ENCODE measurements at regions not wholly inside any gene's neighbourhood (a gene's known extent, or its start where the extent isn't known, plus 50 kb on each side); places are given as distances from the start of the nearest gene placed in this dataset.

DNA sequence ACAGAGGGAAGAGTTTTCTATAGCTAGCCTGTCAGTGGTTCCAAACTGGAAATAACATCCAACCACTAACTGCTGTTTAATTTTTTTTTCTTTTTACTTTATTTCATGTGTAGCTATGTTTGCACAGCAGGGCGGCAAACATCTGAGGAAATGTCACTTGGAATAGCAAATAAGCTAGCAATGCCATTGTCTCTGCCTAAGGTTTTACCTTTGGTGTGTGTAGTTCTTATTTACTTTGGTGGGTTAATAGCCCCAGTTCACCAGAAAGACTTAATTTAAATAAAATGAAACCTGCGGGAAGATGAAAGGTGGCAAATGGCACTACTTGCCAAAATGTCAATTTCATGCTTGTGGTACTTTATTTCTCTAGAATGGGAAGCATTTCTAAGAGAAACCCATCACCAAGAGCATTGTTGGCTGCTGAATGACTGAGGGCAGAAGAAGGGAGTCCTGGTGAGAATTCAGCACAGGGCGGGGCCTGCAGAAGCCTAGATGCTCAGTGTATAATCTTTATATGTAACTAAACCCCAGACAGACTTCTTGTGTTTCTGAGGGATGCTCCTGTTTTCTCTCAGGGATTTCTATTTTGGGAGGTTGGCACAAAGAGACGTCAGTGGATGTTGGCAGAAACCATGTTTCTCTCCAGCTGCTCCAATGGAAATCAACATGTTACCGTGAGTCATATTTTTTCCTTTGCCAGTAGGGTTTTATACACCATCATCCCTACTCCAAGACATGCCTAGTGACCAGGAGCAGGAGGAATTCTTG lies 300.4 kb upstream of the NT5C1B start:
- peak; percentile 33 for DNase-seq (ENCODE audit: low spot score)

GRCh38 chr2:18885457-18885856 lies 296.1 kb upstream of the NT5C1B start:
- DNase-seq (ENCODE audit: low spot score), result no peak

- DNase-seq (ENCODE audit: low spot score), result no peak
Measured at GRCh38 chr2:18883616-18884456, 294.5 kb upstream of the NT5C1B start.

- no peak for DNase-seq (ENCODE audit: low spot score)
Measured at GRCh38 chr2:18871430-18871829, 282.1 kb upstream of the NT5C1B start.

DNA sequence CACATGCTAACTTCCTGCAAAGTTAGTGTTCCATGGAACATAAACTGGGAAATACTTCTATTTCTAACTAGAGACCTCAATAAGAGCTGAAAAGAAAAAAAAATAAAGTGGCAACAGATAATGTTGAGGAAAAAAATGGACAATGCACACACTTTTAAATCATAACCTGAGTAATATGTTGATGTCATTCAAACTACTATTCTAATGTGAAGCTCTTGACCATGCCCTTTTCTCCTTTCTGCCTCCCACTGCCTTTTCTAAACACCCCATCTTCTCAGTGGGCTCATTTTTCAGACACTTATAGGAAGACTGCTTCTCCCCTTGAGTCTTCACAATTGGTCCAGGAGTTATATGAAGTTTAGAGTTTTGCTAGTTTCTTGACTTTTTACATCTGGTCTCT lies 280.9 kb upstream of the NT5C1B start:
- no peak for DNase-seq (ENCODE audit: low spot score)

GRCh38 chr2:18861951-18862350 lies 272.6 kb upstream of the NT5C1B start:
- DNase-seq (ENCODE audit: low spot score), result no peak

DNA sequence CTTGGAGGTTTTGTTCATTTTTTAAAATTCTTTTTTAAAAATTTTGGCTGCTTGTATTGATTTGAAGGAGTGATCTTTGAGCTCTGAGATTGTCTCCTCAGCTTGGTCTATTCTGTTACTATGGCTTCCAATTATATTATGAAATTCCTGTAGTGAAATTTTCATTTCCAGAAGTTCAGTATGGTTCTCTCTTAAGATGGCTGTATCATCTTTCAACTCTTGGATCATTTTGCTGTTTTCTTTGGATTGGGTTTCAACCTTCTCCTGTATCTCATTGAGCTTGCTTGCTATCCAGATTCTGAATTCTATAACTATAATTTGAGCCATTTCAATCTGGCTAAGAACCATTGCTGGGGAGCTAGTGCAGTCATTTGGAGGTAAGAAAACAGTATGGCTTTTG lies 270.8 kb upstream of the NT5C1B start:
- no peak for DNase-seq (ENCODE audit: low spot score)

GRCh38 chr2:18856765-18857164 lies 267.4 kb upstream of the NT5C1B start:
- DNase-seq (ENCODE audit: low spot score), result no peak

DNA sequence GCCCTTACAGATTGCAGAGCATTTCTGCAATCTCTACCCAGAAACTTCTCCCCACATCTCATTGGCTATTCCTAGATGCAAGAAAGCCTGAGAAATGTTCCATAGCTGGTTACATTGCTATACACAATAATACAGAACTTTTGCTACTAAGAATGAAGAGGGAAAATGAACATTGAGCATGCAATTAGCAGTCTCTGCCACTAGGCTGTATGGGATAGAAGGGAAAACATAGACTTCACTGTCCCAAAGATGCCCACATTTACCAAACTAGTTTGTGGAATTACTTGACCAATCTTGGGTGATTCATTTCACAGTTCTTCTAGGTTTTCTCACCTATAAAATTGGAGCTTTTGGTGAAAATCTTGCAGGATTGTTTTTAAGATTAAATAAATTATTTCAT lies 265.7 kb upstream of the NT5C1B start:
- peak; percentile 7 for DNase-seq (ENCODE audit: low spot score)

- DNase-seq (ENCODE audit: low spot score), result no peak
Measured at GRCh38 chr2:18849841-18850578, 260.6 kb upstream of the NT5C1B start.

DNA sequence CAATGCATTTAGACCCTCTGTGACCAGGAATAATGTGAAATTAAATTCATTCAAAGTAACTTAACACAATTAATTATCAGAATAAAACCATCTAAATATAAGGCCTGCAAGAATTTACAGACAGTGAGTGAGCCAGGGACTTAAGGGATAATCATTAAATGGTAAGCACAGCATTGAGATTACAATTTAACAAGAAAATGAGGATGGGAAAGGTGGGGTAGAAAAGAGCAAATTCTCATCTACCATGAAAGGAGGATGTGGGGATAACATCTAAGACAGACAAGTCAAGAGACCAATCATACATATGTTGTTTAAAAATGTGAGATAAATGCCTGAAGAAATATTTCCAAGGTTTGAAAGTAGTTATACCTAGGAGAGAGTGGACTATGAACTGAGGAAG lies 259.3 kb upstream of the NT5C1B start:
- no peak for DNase-seq (ENCODE audit: low spot score)

- DNase-seq (ENCODE audit: low spot score), result no peak
Measured at GRCh38 chr2:18845854-18846445, 256.6 kb upstream of the NT5C1B start.

- no peak for DNase-seq (ENCODE audit: low spot score)
Measured at GRCh38 chr2:18842836-18843235, 253.5 kb upstream of the NT5C1B start.

DNA sequence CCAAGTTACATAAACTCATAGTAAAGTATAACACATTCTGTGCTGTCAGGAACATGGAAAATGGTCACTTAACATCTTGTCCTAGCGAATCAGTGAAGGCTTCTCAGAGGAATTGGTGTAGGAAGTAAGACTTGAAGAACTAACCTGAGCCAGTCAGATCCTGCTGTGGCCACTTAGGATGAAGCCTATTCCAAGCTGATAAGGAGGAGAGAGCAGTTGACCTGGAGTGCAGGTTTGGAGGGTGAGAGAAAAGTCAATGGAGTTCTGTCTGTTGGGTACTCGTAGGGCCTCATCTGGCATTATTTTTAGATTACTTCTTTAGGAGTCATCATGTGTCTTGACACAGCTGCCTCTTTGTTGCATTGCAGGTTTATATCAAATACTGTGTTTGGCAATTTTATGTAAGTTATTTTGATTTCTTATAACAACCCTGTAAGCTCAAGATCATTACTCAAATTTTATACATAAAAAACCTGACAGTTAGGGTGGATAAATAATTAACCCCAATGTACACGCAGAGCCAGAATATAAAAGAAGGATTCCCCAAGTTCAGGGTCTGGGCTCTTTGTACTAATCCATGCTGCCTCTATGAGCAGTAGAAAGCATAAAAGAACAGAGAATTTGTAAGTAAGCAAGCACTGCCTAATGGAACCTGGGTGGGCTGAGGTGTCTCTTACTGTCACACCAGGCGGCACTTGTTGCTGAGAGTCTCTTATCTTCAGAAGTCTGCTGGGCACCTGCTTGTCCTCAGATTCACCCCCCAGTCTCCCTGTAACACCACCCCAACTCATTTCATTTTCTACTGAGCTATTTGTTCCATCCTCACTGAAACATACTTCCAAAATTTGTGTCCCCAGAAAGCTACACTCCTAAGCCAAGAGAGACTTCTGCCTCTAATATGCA lies 252.1 kb upstream of the NT5C1B start:
- no peak for DNase-seq (ENCODE audit: low spot score)

DNA sequence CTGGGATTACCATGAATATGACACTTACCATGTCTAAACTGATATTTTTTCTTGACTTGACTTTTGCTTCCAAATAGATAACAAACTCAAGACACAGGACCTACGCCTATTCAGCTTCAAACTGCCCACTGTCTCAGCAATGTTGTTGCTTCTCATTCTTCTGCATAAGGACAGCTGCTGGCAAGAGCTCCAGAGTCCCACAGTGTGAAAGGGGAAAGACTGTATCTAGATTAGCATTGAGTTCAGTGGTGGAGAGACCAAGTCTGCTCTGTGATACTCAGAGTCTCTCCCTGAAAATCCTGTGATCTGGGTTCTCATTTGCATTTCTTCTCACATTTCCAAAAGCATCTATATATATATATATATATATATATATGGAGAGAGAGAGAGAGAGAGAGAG lies 247.9 kb upstream of the NT5C1B start:
- no peak for DNase-seq (ENCODE audit: low spot score)

- DNase-seq (ENCODE audit: low spot score), result no peak
Measured at GRCh38 chr2:18836436-18836835, 247.1 kb upstream of the NT5C1B start.

DNA sequence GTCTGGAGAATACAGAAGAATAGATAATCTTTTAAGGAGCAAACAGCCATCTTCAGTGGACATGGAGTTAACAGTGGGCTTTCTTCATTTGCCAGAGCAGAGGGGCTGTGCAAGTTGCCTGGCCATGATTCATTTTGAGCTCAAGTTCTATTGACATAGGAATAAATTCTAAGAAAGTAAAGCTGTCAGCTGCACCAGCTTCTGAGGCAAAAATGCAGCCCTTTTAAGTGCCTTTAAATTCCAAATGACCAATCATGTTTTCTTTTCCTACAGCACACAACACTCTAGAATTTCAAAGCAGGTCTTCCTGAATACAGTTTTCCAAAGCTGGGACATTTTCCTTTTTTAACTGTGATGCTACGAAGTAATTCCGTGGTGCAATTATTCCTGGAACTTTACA lies 246.4 kb upstream of the NT5C1B start:
- DNase-seq (ENCODE audit: low spot score), result no peak

GRCh38 chr2:18834341-18834740 lies 245.0 kb upstream of the NT5C1B start:
- DNase-seq (ENCODE audit: low spot score), result peak; percentile 73

DNA sequence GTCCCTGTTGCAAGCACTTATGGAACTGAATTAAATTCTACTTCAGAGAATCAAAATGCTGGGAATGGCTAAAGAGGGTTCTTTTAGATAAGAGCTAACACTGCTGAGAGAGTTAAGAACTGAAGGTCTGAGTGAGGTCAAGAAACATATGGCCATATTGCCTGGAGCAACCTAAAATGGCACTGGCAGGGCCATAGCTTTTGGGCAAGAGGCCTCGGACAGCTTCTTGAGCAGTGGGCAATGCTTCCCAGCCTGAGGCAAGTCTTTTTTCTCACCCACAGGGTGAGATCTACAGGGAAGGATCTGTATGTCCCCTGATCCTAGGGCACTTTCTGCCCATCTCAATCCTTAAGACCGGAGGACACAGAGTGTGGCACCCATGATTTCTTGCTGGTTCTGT lies 244.6 kb upstream of the NT5C1B start:
- DNase-seq (ENCODE audit: low spot score), result no peak

DNA sequence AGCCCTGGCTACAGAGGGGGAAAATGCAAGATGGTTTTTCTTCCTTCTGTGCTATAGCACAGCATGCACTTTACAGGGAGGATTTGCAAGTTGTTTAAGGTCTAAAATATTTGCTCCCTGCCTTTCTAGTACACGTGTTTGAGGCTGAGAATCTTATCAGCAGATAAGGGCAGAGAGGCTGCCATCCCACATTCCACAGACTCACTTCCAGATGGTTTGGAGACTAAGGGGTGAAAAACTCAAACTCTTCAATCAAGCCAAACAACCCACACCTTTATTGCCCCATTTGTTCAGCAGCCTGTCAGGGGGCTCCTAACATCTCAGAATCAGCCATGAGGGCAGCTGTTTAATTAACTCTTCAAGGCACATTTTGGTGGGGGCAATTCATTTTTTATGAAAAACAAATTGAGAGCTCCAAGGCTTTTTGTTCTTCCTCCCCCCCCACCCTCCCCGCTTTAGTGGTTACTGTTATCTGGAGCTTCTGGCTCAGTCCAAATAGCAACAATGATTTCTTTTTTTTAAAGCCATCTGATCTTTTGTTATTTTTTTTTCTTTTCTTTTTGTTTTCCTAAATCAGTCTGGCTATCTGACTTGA lies 242.6 kb upstream of the NT5C1B start:
- DNase-seq (ENCODE audit: low spot score), result no peak

GRCh38 chr2:18830962-18831361 lies 241.6 kb upstream of the NT5C1B start:
- no peak for DNase-seq (ENCODE audit: low spot score)

All from AG08395 (cell line).